ENCODE measurements at regions not wholly inside any gene's neighbourhood (a gene's known extent, or its start where the extent isn't known, plus 50 kb on each side); places are given as distances from the start of the nearest gene placed in this dataset.
"Not testable (repeated sequence)": the region's sequence is repeated elsewhere in the genome, so short reads cannot be mapped to it uniquely, and the experiment has no call there.

GRCh38 chr2:138312061-138312460, 189.5 kb upstream of the SPOPL start:
- no peak for TF ChIP-seq CTCF (IDR thresholded peaks at IDR 0.05; ENCODE audit: low read depth, low read length, missing control alignments)
- in situ Hi-C loops (cut with HindIII; ENCODE audit: low sequenced_read_pairs), result no loop called here
- DNase-seq (ENCODE audit: low read depth), result no peak
- no peak overlapping the region for H3K4me3 ChIP-seq (ENCODE audit: low read depth, low read length)

GRCh38 chr2:138315619-138316018, 186.0 kb upstream of the SPOPL start:
- H3K4me3 ChIP-seq (ENCODE audit: low read depth, low read length); DNase-seq (ENCODE audit: low read depth); in situ Hi-C loops (cut with HindIII; ENCODE audit: low sequenced_read_pairs): not testable (repeated sequence)

GRCh38 chr2:138319616-138320015, 182.0 kb upstream of the SPOPL start:
- no peak for DNase-seq (ENCODE audit: low read depth)
- no peak for TF ChIP-seq CTCF (IDR thresholded peaks at IDR 0.05; ENCODE audit: low read depth, low read length, missing control alignments)
- in situ Hi-C loops (cut with HindIII; ENCODE audit: low sequenced_read_pairs), result no loop called here
- no peak overlapping the region for H3K4me3 ChIP-seq (ENCODE audit: low read depth, low read length)

- in situ Hi-C loops (cut with HindIII; ENCODE audit: low sequenced_read_pairs), result no loop called here
- H3K4me3 ChIP-seq (ENCODE audit: low read depth, low read length), result no peak overlapping the region
Measured at GRCh38 chr2:138321458-138321857, 180.1 kb upstream of the SPOPL start.

GRCh38 chr2:138323382-138324067, 178.0 kb upstream of the SPOPL start:
- no peak for DNase-seq (ENCODE audit: low read depth)
- H3K4me3 ChIP-seq (ENCODE audit: low read depth, low read length), result no peak overlapping the region
- no peak for TF ChIP-seq CTCF (IDR thresholded peaks at IDR 0.05; ENCODE audit: low read depth, low read length, missing control alignments)
- in situ Hi-C loops (cut with HindIII; ENCODE audit: low sequenced_read_pairs), result no loop called here

More at GRCh38 chr2:138321458-138321857, 180.1 kb upstream of the SPOPL start:
- no peak for DNase-seq (ENCODE audit: low read depth)
- TF ChIP-seq CTCF (IDR thresholded peaks at IDR 0.05; ENCODE audit: low read depth, low read length, missing control alignments), result no peak

- no peak overlapping the region for H3K4me3 ChIP-seq (ENCODE audit: low read depth, low read length)
- DNase-seq (ENCODE audit: low read depth), result no peak
- in situ Hi-C loops (cut with HindIII; ENCODE audit: low sequenced_read_pairs), result no loop called here
- TF ChIP-seq CTCF (IDR thresholded peaks at IDR 0.05; ENCODE audit: low read depth, low read length, missing control alignments), result no peak
Measured at GRCh38 chr2:138324068-138324771, 177.3 kb upstream of the SPOPL start.

GRCh38 chr2:138327967-138328366, 173.6 kb upstream of the SPOPL start:
- no peak for DNase-seq (ENCODE audit: low read depth)
- no peak overlapping the region for H3K4me3 ChIP-seq (ENCODE audit: low read depth, low read length)
- in situ Hi-C loops (cut with HindIII; ENCODE audit: low sequenced_read_pairs), result no loop called here
- TF ChIP-seq CTCF (IDR thresholded peaks at IDR 0.05; ENCODE audit: low read depth, low read length, missing control alignments), result no peak

Measured in astrocyte of the cerebellum (primary cell).